ENCODE measurements at regions not wholly inside any gene's neighbourhood (a gene's known extent, or its start where the extent isn't known, plus 50 kb on each side); places are given as distances from the start of the nearest gene placed in this dataset.

DNA sequence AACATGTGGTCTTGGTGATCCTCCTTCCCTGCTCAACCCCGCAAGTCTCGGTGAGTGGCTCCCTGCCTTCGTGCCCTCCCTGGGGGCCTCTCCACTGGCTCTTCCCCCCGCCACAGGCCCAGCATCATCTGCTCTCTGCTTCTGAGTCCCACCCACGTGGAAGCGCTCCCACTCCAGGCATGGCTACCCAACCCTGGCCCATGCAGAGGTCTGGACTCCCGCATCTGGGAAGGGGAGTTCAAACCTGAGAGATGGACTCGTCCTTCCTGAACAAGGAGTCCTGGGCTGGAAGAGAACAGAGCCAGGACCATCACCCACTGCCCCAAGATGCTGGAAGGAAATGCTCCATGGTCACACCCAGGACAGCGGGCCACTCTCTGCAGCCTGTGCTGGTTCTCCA is 90.8 kb downstream of the DHCR7 start:
- TF ChIP-seq EZH2 (IDR thresholded peaks at IDR 0.05; ENCODE audit: low read length): no peak
- TF ChIP-seq, protein P1, sequence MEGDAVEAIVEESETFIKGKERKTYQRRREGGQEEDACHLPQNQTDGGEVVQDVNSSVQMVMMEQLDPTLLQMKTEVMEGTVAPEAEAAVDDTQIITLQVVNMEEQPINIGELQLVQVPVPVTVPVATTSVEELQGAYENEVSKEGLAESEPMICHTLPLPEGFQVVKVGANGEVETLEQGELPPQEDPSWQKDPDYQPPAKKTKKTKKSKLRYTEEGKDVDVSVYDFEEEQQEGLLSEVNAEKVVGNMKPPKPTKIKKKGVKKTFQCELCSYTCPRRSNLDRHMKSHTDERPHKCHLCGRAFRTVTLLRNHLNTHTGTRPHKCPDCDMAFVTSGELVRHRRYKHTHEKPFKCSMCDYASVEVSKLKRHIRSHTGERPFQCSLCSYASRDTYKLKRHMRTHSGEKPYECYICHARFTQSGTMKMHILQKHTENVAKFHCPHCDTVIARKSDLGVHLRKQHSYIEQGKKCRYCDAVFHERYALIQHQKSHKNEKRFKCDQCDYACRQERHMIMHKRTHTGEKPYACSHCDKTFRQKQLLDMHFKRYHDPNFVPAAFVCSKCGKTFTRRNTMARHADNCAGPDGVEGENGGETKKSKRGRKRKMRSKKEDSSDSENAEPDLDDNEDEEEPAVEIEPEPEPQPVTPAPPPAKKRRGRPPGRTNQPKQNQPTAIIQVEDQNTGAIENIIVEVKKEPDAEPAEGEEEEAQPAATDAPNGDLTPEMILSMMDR (optimal IDR thresholded peaks at IDR 0.05 in 1 of 3, IDR thresholded peaks at IDR 0.05 in 1 of 3, conservative IDR thresholded peaks at IDR 0.05 in 1 of 3; ENCODE audit: extremely low read depth in 1 of 3, insufficient read depth in 2 of 3, low read length in 3 of 3): no peak
